ENCODE measurements at regions not wholly inside any gene's neighbourhood (a gene's known extent, or its start where the extent isn't known, plus 50 kb on each side); places are given as distances from the start of the nearest gene placed in this dataset.
"Not testable (repeated sequence)": the region's sequence is repeated elsewhere in the genome, so short reads cannot be mapped to it uniquely, and the experiment has no call there.

- DNase-seq = peak; percentile 92
Measured at GRCh38 chr4:137393044-137393443, 139.2 kb downstream of the PCDH18 start.

GRCh38 chr4:137390707-137391106 is 141.6 kb downstream of the PCDH18 start:
- DNase-seq = peak; percentile 47

- peak; percentile 42 for DNase-seq
Measured at GRCh38 chr4:137389911-137390520, 142.3 kb downstream of the PCDH18 start.

- DNase-seq = peak; percentile 45
Measured at GRCh38 chr4:137387924-137388323, 144.4 kb downstream of the PCDH18 start.

- DNase-seq = no peak
Measured at GRCh38 chr4:137384476-137384875, 147.8 kb downstream of the PCDH18 start.

- peak; percentile 23 for DNase-seq
Measured at GRCh38 chr4:137378821-137379220, 153.5 kb downstream of the PCDH18 start.

GRCh38 chr4:137378393-137378792 is 153.9 kb downstream of the PCDH18 start:
- DNase-seq = no peak

GRCh38 chr4:137376312-137376711 is 156.0 kb downstream of the PCDH18 start:
- no peak for DNase-seq

GRCh38 chr4:137375111-137375850 is 157.0 kb downstream of the PCDH18 start:
- DNase-seq = no peak

GRCh38 chr4:137370679-137371078 is 161.6 kb downstream of the PCDH18 start:
- peak; percentile 36 for DNase-seq

- peak; percentile 32 for DNase-seq
Measured at GRCh38 chr4:137370206-137370633, 162.1 kb downstream of the PCDH18 start.

- no peak for DNase-seq
Measured at GRCh38 chr4:137367620-137368019, 164.7 kb downstream of the PCDH18 start.

GRCh38 chr4:137363496-137363895 is 168.8 kb downstream of the PCDH18 start:
- no peak for DNase-seq

- DNase-seq = no peak
Measured at GRCh38 chr4:137361756-137362470, 170.4 kb downstream of the PCDH18 start.

GRCh38 chr4:137360761-137361160 is 171.5 kb downstream of the PCDH18 start:
- DNase-seq = peak; percentile 30

GRCh38 chr4:137359691-137360315 is 172.5 kb downstream of the PCDH18 start:
- DNase-seq = peak; percentile 67

GRCh38 chr4:137354562-137354961 is 177.7 kb downstream of the PCDH18 start:
- not testable (repeated sequence) for DNase-seq

- DNase-seq = no peak
Measured at GRCh38 chr4:137347371-137347770, 184.9 kb downstream of the PCDH18 start.

- DNase-seq = no peak
Measured at GRCh38 chr4:137345597-137345996, 186.7 kb downstream of the PCDH18 start.

GRCh38 chr4:137343221-137343620 is 189.1 kb downstream of the PCDH18 start:
- DNase-seq = no peak

- no peak for DNase-seq
Measured at GRCh38 chr4:137333031-137333430, 199.3 kb downstream of the PCDH18 start.

GRCh38 chr4:137312257-137312656 is 220.0 kb downstream of the PCDH18 start:
- DNase-seq = no peak

Data from eye (tissue), 1 donor.